Astrocyte (in vitro differentiated cells and primary cell): ENCODE measurements at regions not wholly inside any gene's neighbourhood (a gene's known extent, or its start where the extent isn't known, plus 50 kb on each side); places are given as distances from the start of the nearest gene placed in this dataset.

Source experiments
- DNase-seq: peaks from one replicate; pipeline ENCODE4 v3.0.0-alpha.2; 2010; ENCODE audit warnings: low read depth
- FAIRE-seq: peaks from 2 replicates; lab custom pipeline; 2011; peaks lifted over from hg19 to GRCh38; lab: Jason Lieb, UNC
- H2AFZ ChIP-seq: 2 replicates; pipeline ENCODE4 v1.6.0; 2012; ENCODE audit warnings: low read depth, low read length, inconsistent platforms
- H3K27ac ChIP-seq: 2 replicates; pipeline ENCODE4 v1.5.1; 2011; ENCODE audit warnings: low read depth, low read length, inconsistent platforms
- H3K27me3 ChIP-seq: 2 replicates; pipeline ENCODE4 v1.6.0; 2011; ENCODE audit warnings: low read length, inconsistent platforms; ENCODE audit not compliant: insufficient read depth
- H3K36me3 ChIP-seq: 2 replicates; pipeline ENCODE4 v1.5.1; 2011; ENCODE audit warnings: low read length, inconsistent platforms; ENCODE audit not compliant: insufficient read depth
- H3K4me1 ChIP-seq: 2 replicates; pipeline ENCODE4 v1.5.1; 2011; ENCODE audit warnings: low read length, inconsistent platforms; ENCODE audit not compliant: insufficient read depth
- H3K4me2 ChIP-seq: 2 replicates; pipeline ENCODE4 v1.6.0; 2012; ENCODE audit warnings: low read length, inconsistent platforms
- H3K4me3 ChIP-seq: 2 replicates; pipeline ENCODE4 v1.5.1; 2011; ENCODE audit warnings: low read depth, mild to moderate bottlenecking, low read length, inconsistent platforms; ENCODE audit not compliant: insufficient read depth
- H3K79me2 ChIP-seq: 2 replicates; pipeline ENCODE4 v1.6.0; 2012; ENCODE audit warnings: mild to moderate bottlenecking, low read length, inconsistent platforms; ENCODE audit not compliant: insufficient read depth
- H3K9ac ChIP-seq: 2 replicates; pipeline ENCODE4 v1.6.0; 2012; ENCODE audit warnings: mild to moderate bottlenecking, low read length, inconsistent platforms
- H3K9me3 ChIP-seq: 2 replicates; pipeline ENCODE4 v1.5.1; 2012; ENCODE audit warnings: low read depth, mild to moderate bottlenecking, low read length, inconsistent platforms; ENCODE audit not compliant: insufficient read depth
- H4K20me1 ChIP-seq: 2 replicates; pipeline ENCODE4 v1.6.0; 2012; ENCODE audit warnings: low read length, inconsistent platforms; ENCODE audit not compliant: insufficient read depth
- H3K27ac Mint-ChIP-seq: one replicate; pipeline ENCODE4 v1.8.0; 2021; ENCODE audit warnings: mild to moderate bottlenecking, mixed read lengths; ENCODE audit not compliant: unreplicated experiment
- H3K27me3 Mint-ChIP-seq: one replicate; pipeline ENCODE4 v1.8.0; 2021; ENCODE audit warnings: low read depth, mixed read lengths; ENCODE audit not compliant: unreplicated experiment
- H3K36me3 Mint-ChIP-seq: one replicate; pipeline ENCODE4 v1.8.0; 2021; ENCODE audit warnings: low read depth, mixed read lengths; ENCODE audit not compliant: unreplicated experiment
- H3K4me1 Mint-ChIP-seq: one replicate; pipeline ENCODE4 v1.8.0; 2021; ENCODE audit warnings: low read depth, mixed read lengths; ENCODE audit not compliant: unreplicated experiment
- H3K4me3 Mint-ChIP-seq: one replicate; pipeline ENCODE4 v1.8.0; 2021; ENCODE audit warnings: mild to moderate bottlenecking, moderate library complexity, mixed read lengths; ENCODE audit not compliant: unreplicated experiment
- H3K9me3 Mint-ChIP-seq: one replicate; pipeline ENCODE4 v1.8.0; 2021; ENCODE audit warnings: mild to moderate bottlenecking, mixed read lengths; ENCODE audit not compliant: unreplicated experiment
- EZH2 ChIP-seq: IDR thresholded peaks from 2 replicates; pipeline ENCODE4 v1.6.1; 2012; ENCODE audit warnings: mild to moderate bottlenecking, low read length, inconsistent platforms; ENCODE audit not compliant: insufficient read depth
- TF ChIP-seq, protein P1 (sequence below): IDR thresholded peaks from 2 replicates; pipeline ENCODE4 v1.5.1; 2011; ENCODE audit warnings: low read depth, mild to moderate bottlenecking, inconsistent platforms, low read length, moderate library complexity; ENCODE audit not compliant: insufficient read depth

DNA sequence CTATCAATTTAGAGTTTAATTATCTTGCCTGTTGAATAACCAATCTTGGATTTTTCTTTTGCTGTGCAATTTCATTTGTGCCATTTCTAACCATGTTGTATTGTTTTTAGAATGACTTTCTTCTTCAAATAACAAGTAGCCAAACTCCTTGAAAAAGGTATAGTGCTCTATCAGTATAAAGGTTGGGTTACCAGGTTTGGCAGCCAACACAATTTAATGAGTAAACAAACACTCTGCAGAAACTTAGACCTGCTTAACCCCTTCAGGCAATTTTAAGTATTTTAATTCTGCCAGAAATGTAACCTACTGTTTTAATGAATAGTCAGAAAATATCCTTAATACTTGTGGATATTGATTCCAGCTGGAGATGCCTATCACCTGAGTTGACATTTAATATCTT, 299.8 kb downstream of the ARL4A start:
- Histone ChIP-seq H4K20me1 (no peaks in the 10 kb centered on the region), H3K4me1 (no peaks in the 10 kb centered on the region), H3K79me2 (no peaks in the 10 kb centered on the region), H2AFZ (no peak overlapping the region), H3K9me3 (no peaks in the 10 kb centered on the region), H3K27ac (no peak overlapping the region), H3K36me3 (no peaks in the 10 kb centered on the region), H3K4me2 (no peak overlapping the region), H3K27me3 (no peaks in the 10 kb centered on the region), H3K4me3 (no peak overlapping the region), H3K9ac (no peak overlapping the region)
- H3K27ac Mint-ChIP-seq = no peak overlapping the region
- H3K9me3 Mint-ChIP-seq = peaks cover 2% of the 10 kb centered on the region
- no peaks in the 10 kb centered on the region for H3K36me3 Mint-ChIP-seq
- DNase-seq (no peak), FAIRE-seq (no peak)
- no peaks in the 10 kb centered on the region for H3K4me1 Mint-ChIP-seq
- TF ChIP-seq EZH2 = no peak
- TF ChIP-seq, protein P1, sequence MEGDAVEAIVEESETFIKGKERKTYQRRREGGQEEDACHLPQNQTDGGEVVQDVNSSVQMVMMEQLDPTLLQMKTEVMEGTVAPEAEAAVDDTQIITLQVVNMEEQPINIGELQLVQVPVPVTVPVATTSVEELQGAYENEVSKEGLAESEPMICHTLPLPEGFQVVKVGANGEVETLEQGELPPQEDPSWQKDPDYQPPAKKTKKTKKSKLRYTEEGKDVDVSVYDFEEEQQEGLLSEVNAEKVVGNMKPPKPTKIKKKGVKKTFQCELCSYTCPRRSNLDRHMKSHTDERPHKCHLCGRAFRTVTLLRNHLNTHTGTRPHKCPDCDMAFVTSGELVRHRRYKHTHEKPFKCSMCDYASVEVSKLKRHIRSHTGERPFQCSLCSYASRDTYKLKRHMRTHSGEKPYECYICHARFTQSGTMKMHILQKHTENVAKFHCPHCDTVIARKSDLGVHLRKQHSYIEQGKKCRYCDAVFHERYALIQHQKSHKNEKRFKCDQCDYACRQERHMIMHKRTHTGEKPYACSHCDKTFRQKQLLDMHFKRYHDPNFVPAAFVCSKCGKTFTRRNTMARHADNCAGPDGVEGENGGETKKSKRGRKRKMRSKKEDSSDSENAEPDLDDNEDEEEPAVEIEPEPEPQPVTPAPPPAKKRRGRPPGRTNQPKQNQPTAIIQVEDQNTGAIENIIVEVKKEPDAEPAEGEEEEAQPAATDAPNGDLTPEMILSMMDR = no peak
- no peak overlapping the region for H3K4me3 Mint-ChIP-seq
- no peaks in the 10 kb centered on the region for H3K27me3 Mint-ChIP-seq

DNA sequence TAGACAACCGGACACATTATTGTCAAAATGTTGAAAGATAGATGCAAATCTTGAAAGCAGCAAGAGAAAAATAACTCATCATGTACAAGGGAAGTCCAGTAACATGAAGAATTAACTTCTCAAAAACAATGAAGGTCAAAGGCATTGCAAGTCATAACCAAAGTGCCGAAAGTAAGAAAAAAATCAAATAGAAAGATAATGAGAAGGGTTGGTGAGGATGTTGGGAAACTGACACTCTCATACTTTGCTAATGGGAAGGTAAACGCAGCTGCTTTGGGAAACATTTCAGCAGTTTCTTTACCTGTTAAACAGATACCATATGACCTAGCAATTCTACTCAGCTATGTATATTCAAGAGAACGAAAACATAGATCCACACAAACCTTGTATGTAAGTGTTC, 303.0 kb downstream of the ARL4A start:
- H3K4me1 ChIP-seq = no peaks in the 10 kb centered on the region
- H4K20me1 ChIP-seq = no peaks in the 10 kb centered on the region
- H3K27me3 ChIP-seq = no peaks in the 10 kb centered on the region
- Mint-ChIP-seq H3K36me3 (no peaks in the 10 kb centered on the region), H3K4me3 (no peak overlapping the region), H3K27me3 (no peaks in the 10 kb centered on the region), H3K27ac (no peak overlapping the region), H3K4me1 (no peaks in the 10 kb centered on the region), H3K9me3 (peaks cover 2% of the 10 kb centered on the region)
- no peak overlapping the region for H2AFZ ChIP-seq
- no peak overlapping the region for H3K9ac ChIP-seq
- no peak overlapping the region for H3K4me2 ChIP-seq
- no peak for TF ChIP-seq EZH2
- TF ChIP-seq, protein P1 = no peak
- no peak overlapping the region for H3K27ac ChIP-seq
- no peaks in the 10 kb centered on the region for H3K36me3 ChIP-seq
- FAIRE-seq = no peak
- no peaks in the 10 kb centered on the region for H3K9me3 ChIP-seq
- no peaks in the 10 kb centered on the region for H3K79me2 ChIP-seq
- no peak overlapping the region for H3K4me3 ChIP-seq
- DNase-seq = no peak

GRCh38 chr7:12993025-12993424, 305.6 kb downstream of the ARL4A start:
- no peak overlapping the region for H3K27ac Mint-ChIP-seq
- H3K36me3 Mint-ChIP-seq = no peaks in the 10 kb centered on the region
- no peaks in the 10 kb centered on the region for H3K4me1 Mint-ChIP-seq

More at GRCh38 chr7:12993025-12993424, 305.6 kb downstream of the ARL4A start:
- Histone ChIP-seq H3K4me2 (no peak overlapping the region), H3K27me3 (no peaks in the 10 kb centered on the region), H3K27ac (no peak overlapping the region), H3K9ac (no peak overlapping the region), H3K4me3 (no peak overlapping the region), H3K79me2 (no peaks in the 10 kb centered on the region), H3K36me3 (no peaks in the 10 kb centered on the region), H3K4me1 (no peaks in the 10 kb centered on the region), H3K9me3 (no peaks in the 10 kb centered on the region), H2AFZ (no peak overlapping the region), H4K20me1 (no peaks in the 10 kb centered on the region)
- TF ChIP-seq EZH2 = no peak
- TF ChIP-seq, protein P1 = no peak
- Mint-ChIP-seq H3K27me3 (no peaks in the 10 kb centered on the region), H3K4me3 (no peak overlapping the region), H3K9me3 (peaks cover 4% of the 10 kb centered on the region)
- DNase-seq = no peak
- FAIRE-seq = no peak
